NCI-H748 (cell line): ENCODE measurements at regions not wholly inside any gene's neighbourhood (a gene's known extent, or its start where the extent isn't known, plus 50 kb on each side); places are given as distances from the start of the nearest gene placed in this dataset.

ENCODE experiments used
- DNase-seq: peaks from one replicate; lab custom pipeline; 2025; ENCODE audit not compliant: unreplicated experiment; lab: John Stamatoyannopoulos, UW

- DNase-seq: no peak
Observed at GRCh38 chr11:106327637-106328036, 250.2 kb downstream of the AASDHPPT start.

GRCh38 chr11:106329273-106330018 lies 252.0 kb downstream of the AASDHPPT start:
- DNase-seq: no peak

GRCh38 chr11:106331176-106331575 lies 253.7 kb downstream of the AASDHPPT start:
- no peak for DNase-seq

GRCh38 chr11:106333678-106334077 lies 256.2 kb downstream of the AASDHPPT start:
- DNase-seq: no peak

GRCh38 chr11:106344394-106344793 lies 266.9 kb downstream of the AASDHPPT start:
- DNase-seq: no peak

GRCh38 chr11:106344966-106345365 lies 267.5 kb downstream of the AASDHPPT start:
- no peak for DNase-seq

- no peak for DNase-seq
Observed at GRCh38 chr11:106353031-106353430, 275.6 kb downstream of the AASDHPPT start.

- DNase-seq: no peak
Observed at GRCh38 chr11:106369224-106369623, 291.8 kb downstream of the AASDHPPT start.

GRCh38 chr11:106378513-106379179 lies 301.2 kb downstream of the AASDHPPT start:
- no peak for DNase-seq

- DNase-seq: no peak
Observed at GRCh38 chr11:106379265-106379664, 301.8 kb downstream of the AASDHPPT start.

- DNase-seq: no peak
Observed at GRCh38 chr11:106379712-106380111, 302.2 kb downstream of the AASDHPPT start.

- DNase-seq: no peak
Observed at GRCh38 chr11:106381895-106382294, 304.4 kb downstream of the AASDHPPT start.

- DNase-seq: no peak
Observed at GRCh38 chr11:106384429-106384828, 307.0 kb downstream of the AASDHPPT start.

GRCh38 chr11:106386519-106386918 lies 309.1 kb downstream of the AASDHPPT start:
- no peak for DNase-seq

- DNase-seq: no peak
Observed at GRCh38 chr11:106389101-106389500, 311.6 kb downstream of the AASDHPPT start.

GRCh38 chr11:106390078-106390477 lies 312.6 kb downstream of the AASDHPPT start:
- no peak for DNase-seq

- DNase-seq: no peak
Observed at GRCh38 chr11:106391771-106392420, 314.4 kb downstream of the AASDHPPT start.

- DNase-seq: no peak
Observed at GRCh38 chr11:106395716-106396349, 318.4 kb downstream of the AASDHPPT start.

GRCh38 chr11:106397787-106398501 lies 320.5 kb downstream of the AASDHPPT start:
- DNase-seq: no peak

- DNase-seq: no peak
Observed at GRCh38 chr11:106398502-106399075, 321.1 kb downstream of the AASDHPPT start.

GRCh38 chr11:106399076-106399511 lies 321.6 kb downstream of the AASDHPPT start:
- no peak for DNase-seq
